KMS-11 (cell line): ENCODE measurements at regions not wholly inside any gene's neighbourhood (a gene's known extent, or its start where the extent isn't known, plus 50 kb on each side); places are given as distances from the start of the nearest gene placed in this dataset.

Experiments used
- H2AFZ ChIP-seq: fragments of 200-600 bp; sonication (generic); 2 replicates; pipeline ENCODE4 v1.6.1; 2016; ENCODE audit warnings: antibody characterized with exemption, mixed run types, low read depth
- H3K27ac ChIP-seq: fragments of 200-600 bp; sonication (generic); 2 replicates; pipeline ENCODE4 v1.6.1; 2016; ENCODE audit warnings: mild to moderate bottlenecking, mixed run types
- H3K27me3 ChIP-seq: fragments of 200-600 bp; sonication (generic); 2 replicates; pipeline ENCODE4 v1.6.1; 2017; ENCODE audit warnings: mild to moderate bottlenecking, low read depth, mixed run types, moderate library complexity; ENCODE audit not compliant: insufficient read depth
- H3K36me3 ChIP-seq: fragments of 200-600 bp; sonication (generic); 2 replicates; pipeline ENCODE4 v1.6.1; 2017; ENCODE audit warnings: mild to moderate bottlenecking, mixed run types; ENCODE audit not compliant: insufficient read depth
- H3K4me1 ChIP-seq: fragments of 200-600 bp; sonication (generic); 2 replicates; pipeline ENCODE4 v1.6.1; 2016; ENCODE audit warnings: mild to moderate bottlenecking, low read depth, mixed run types; ENCODE audit not compliant: poor library complexity, severe bottlenecking
- H3K4me2 ChIP-seq: fragments of 200-600 bp; sonication (generic); 2 replicates; pipeline ENCODE4 v1.7.0; 2016; ENCODE audit warnings: mild to moderate bottlenecking, mixed run types
- H3K4me3 ChIP-seq: fragments of 200-600 bp; sonication (generic); IDR thresholded peaks from 2 replicates; pipeline ENCODE4 v1.6.1; 2017; ENCODE audit warnings: low read depth, low read length, mixed read lengths; ENCODE audit not compliant: insufficient read depth
- H3K79me2 ChIP-seq: fragments of 200-600 bp; sonication (generic); 2 replicates; pipeline ENCODE4 v1.6.1; 2016; ENCODE audit warnings: low read depth, mixed run types; ENCODE audit not compliant: insufficient read depth
- H3K9ac ChIP-seq: fragments of 200-600 bp; sonication (generic); 2 replicates; pipeline ENCODE4 v1.6.1; 2016; ENCODE audit warnings: mild to moderate bottlenecking, mixed run types
- H4K20me1 ChIP-seq: fragments of 200-600 bp; sonication (generic); 2 replicates; pipeline ENCODE4 v1.6.1; 2016; ENCODE audit warnings: mild to moderate bottlenecking, mixed run types; ENCODE audit not compliant: insufficient read depth
- CTCF ChIP-seq: fragments of 200-600 bp; sonication (generic); conservative IDR thresholded peaks from 2 replicates; pipeline ENCODE4 v1.6.1; 2017; ENCODE audit warnings: low read depth, mild to moderate bottlenecking, antibody characterized with exemption, low read length, moderate library complexity, mixed read lengths

- H3K4me2 ChIP-seq, result no peak overlapping the region
- no peak for TF ChIP-seq CTCF
- H4K20me1 ChIP-seq, result no peaks in the 10 kb centered on the region
- H3K9ac ChIP-seq, result no peak overlapping the region
- no peak overlapping the region for H3K4me3 ChIP-seq
- no peaks in the 10 kb centered on the region for H3K4me1 ChIP-seq
- no peaks in the 10 kb centered on the region for H3K79me2 ChIP-seq
- H3K27me3 ChIP-seq, result no peaks in the 10 kb centered on the region
- H3K36me3 ChIP-seq, result no peaks in the 10 kb centered on the region
- H2AFZ ChIP-seq, result no peak overlapping the region
- H3K27ac ChIP-seq, result no peak overlapping the region
These were observed 183.9 kb upstream of the SOX21 start for GRCh38 chr13:94896238-94896637.

DNA sequence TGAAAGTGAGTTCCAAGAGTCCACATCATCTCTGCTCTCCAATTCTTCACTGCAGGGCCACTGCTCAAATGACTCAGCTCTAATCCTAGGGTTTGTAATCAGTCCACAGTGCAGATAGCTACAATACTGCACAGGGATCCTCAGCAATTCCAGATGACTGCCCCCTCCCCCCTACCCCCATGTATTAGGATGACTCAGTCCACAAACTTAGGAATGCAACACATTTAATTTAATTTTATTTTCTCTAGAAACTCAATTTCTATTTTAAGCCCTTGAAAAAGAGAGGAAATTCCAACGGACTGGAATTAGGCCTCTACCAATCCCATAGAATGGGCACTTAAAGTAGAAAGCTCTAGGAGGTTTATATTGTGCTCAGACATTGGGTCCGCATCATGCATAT lies 173.8 kb upstream of the SOX21 start:
- Histone ChIP-seq H3K9ac (no peak overlapping the region), H3K79me2 (no peaks in the 10 kb centered on the region), H4K20me1 (no peaks in the 10 kb centered on the region), H3K4me3 (no peak overlapping the region), H3K36me3 (no peaks in the 10 kb centered on the region), H3K27me3 (no peaks in the 10 kb centered on the region), H3K4me1 (no peaks in the 10 kb centered on the region), H3K27ac (no peak overlapping the region), H2AFZ (no peak overlapping the region), H3K4me2 (no peak overlapping the region)
- TF ChIP-seq CTCF, result no peak

DNA sequence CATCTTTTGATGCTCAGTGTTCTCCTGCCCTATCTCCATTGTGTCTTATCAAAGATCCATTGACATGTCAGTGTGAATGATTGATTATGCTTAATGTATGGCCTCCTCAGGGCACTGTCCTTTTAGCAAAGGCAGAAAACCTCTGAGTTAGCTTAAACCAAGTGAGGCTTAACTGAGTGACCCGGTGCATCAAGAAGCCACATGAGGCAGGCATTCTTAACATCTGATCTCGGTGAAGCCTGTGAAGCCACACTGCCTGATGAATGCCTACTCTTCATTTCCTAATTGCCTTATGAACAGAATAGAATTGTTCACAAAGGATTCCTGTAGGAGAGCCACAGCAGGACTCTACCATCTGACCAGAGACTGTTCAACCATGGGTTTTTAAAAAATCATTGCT lies 168.1 kb upstream of the SOX21 start:
- H4K20me1 ChIP-seq, result no peaks in the 10 kb centered on the region
- no peaks in the 10 kb centered on the region for H3K27me3 ChIP-seq
- no peak overlapping the region for H3K4me3 ChIP-seq
- no peaks in the 10 kb centered on the region for H3K79me2 ChIP-seq
- no peak overlapping the region for H3K9ac ChIP-seq
- TF ChIP-seq CTCF, result no peak
- no peak overlapping the region for H3K4me2 ChIP-seq
- H3K27ac ChIP-seq, result no peak overlapping the region
- no peaks in the 10 kb centered on the region for H3K4me1 ChIP-seq
- H3K36me3 ChIP-seq, result no peaks in the 10 kb centered on the region
- H2AFZ ChIP-seq, result no peak overlapping the region

DNA sequence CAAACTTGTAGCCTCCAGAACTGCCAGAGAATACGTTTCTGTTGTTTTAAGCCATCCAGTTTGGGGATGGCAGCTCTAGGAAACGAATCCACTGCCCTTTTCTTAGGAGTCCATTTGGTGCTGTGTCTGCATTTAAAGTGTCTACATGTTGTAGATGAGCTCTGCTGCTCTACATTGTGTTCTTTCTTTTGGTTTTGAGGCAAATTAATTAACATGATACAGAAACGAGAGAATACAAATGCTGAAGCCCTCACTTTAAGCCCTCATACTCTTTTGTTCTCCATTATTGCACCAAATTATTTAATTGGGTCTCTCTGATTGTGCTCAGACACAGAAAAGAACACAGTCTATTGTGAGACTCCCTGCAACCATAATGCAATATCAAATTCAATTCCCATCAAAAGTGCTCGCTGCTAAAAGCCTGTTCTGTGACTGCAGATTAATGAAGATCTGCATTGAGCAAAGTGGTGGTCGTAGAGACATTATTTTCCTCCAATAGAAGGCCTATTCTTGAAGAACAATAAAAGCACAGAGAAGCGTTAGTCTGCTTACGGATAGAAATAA lies 166.3 kb upstream of the SOX21 start:
- Histone ChIP-seq H3K4me1 (no peaks in the 10 kb centered on the region), H3K36me3 (no peaks in the 10 kb centered on the region), H2AFZ (no peak overlapping the region), H3K4me3 (no peak overlapping the region), H3K27ac (no peak overlapping the region), H3K4me2 (no peak overlapping the region), H3K27me3 (no peaks in the 10 kb centered on the region), H4K20me1 (no peaks in the 10 kb centered on the region), H3K9ac (no peak overlapping the region), H3K79me2 (no peaks in the 10 kb centered on the region)
- no peak for TF ChIP-seq CTCF
